H1 (cell line): ENCODE measurements at regions not wholly inside any gene's neighbourhood (a gene's known extent, or its start where the extent isn't known, plus 50 kb on each side); places are given as distances from the start of the nearest gene placed in this dataset.
A peak's percentile ranks its signal among the peaks of the same experiment; 100 is the strongest.

Experiments used
- CTCF ChIA-PET: fragments of 300-600 bp; sonication (Branson Sonifier 250); formaldehyde crosslinking; loops from one replicate; lab custom pipeline; 2021; ENCODE audit not compliant: partially characterized antibody; lab: Charles Lee
- POLR2A ChIA-PET: fragments of 300-600 bp; sonication (Branson Sonifier 250); formaldehyde crosslinking; loops from one replicate; lab custom pipeline; 2021; ENCODE audit warnings: inconsistent platforms; ENCODE audit not compliant: partially characterized antibody; lab: Charles Lee
- DNase-seq, 2 experiments: peaks; one replicate each; pipeline versions ENCODE4 v3.0.0 to v3.0.0-alpha.2; 2010 to 2022; ENCODE audit warnings: low spot score in 2 of 2, low read depth in 1 of 2, mixed read lengths in 1 of 2
- FAIRE-seq: peaks from 2 replicates; lab custom pipeline; 2011; peaks lifted over from hg19 to GRCh38; lab: Jason Lieb, UNC
- H2AFZ ChIP-seq: 2 replicates; pipeline ENCODE4 v1.8.1; 2012; ENCODE audit warnings: low read length, inconsistent platforms
- H2AK5ac ChIP-seq: 2 replicates; pipeline ENCODE4 v1.6.1; 2013; ENCODE audit warnings: low read depth, low read length
- H2BK120ac ChIP-seq: replicated peaks from 2 replicates; pipeline ENCODE3; 2013; ENCODE audit warnings: low read depth, low read length, inconsistent platforms
- H2BK12ac ChIP-seq: 2 replicates; pipeline ENCODE4 v1.6.1; 2013; ENCODE audit warnings: low read depth, low read length
- H2BK15ac ChIP-seq: 2 replicates; pipeline ENCODE4 v1.6.1; 2013; ENCODE audit warnings: low read length
- H2BK20ac ChIP-seq: 2 replicates; pipeline ENCODE4 v1.6.1; 2013; ENCODE audit warnings: low read length
- H2BK5ac ChIP-seq: 2 replicates; pipeline ENCODE4 v1.6.1; 2013; ENCODE audit warnings: low read depth, low read length
- H3K14ac ChIP-seq: 2 replicates; pipeline ENCODE4 v1.6.1; 2013; ENCODE audit warnings: inconsistent platforms; ENCODE audit not compliant: insufficient read length
- H3K18ac ChIP-seq: 2 replicates; pipeline ENCODE4 v1.6.1; 2013; ENCODE audit warnings: low read length; ENCODE audit errors: extremely low read depth
- H3K23ac ChIP-seq: 2 replicates; pipeline ENCODE4 v1.6.1; 2013; ENCODE audit warnings: inconsistent platforms; ENCODE audit not compliant: insufficient read length
- H3K23me2 ChIP-seq: 2 replicates; pipeline ENCODE4 v1.6.1; 2013; ENCODE audit warnings: low read depth, low read length
- H3K27ac ChIP-seq: 2 replicates; pipeline ENCODE4 v1.6.1; 2011; ENCODE audit warnings: low read depth, low read length, inconsistent platforms
- H3K27me3 ChIP-seq, 4 experiments: replicated peaks in 1 of 4; 1 replicate in 1 of 4; 2 replicates in 3 of 4; pipeline versions ENCODE4 v1.6.1 to v1.8.1; 2011 to 2013; ENCODE audit warnings: low read length in 3 of 4, mild to moderate bottlenecking in 3 of 4, inconsistent platforms in 2 of 4, mixed read lengths in 2 of 4, moderate library complexity in 1 of 4; ENCODE audit not compliant: control insufficient read depth in 3 of 4, insufficient read depth in 3 of 4; ENCODE audit errors: extremely low read depth in 1 of 4
- H3K36me3 ChIP-seq, 4 experiments: 2 replicates each; pipeline versions ENCODE4 v1.6.1 to v1.8.1; 2011 to 2013; ENCODE audit warnings: mild to moderate bottlenecking in 4 of 4, low read length in 3 of 4, moderate library complexity in 2 of 4, control low read depth in 1 of 4, inconsistent platforms in 1 of 4; ENCODE audit not compliant: insufficient read depth in 4 of 4, control insufficient read depth in 2 of 4
- H3K4ac ChIP-seq: replicated peaks from 2 replicates; pipeline ENCODE3; 2013; ENCODE audit warnings: low read length, low read depth, mixed read lengths, inconsistent platforms; ENCODE audit not compliant: insufficient read length
- H3K4me1 ChIP-seq, 4 experiments: replicated peaks in 1 of 4; 1 replicate in 1 of 4; 2 replicates in 3 of 4; pipeline versions ENCODE4 v1.6.1 to v1.8.1; 2011 to 2013; ENCODE audit warnings: low read length in 3 of 4, inconsistent platforms in 2 of 4, mixed read lengths in 1 of 4; ENCODE audit not compliant: insufficient read depth in 4 of 4, control insufficient read depth in 3 of 4
- H3K4me2 ChIP-seq, 2 experiments: 2 replicates each; pipeline versions ENCODE4 v1.6.1 to v1.8.1; 2011 to 2013; ENCODE audit warnings: low read depth in 2 of 2, low read length in 2 of 2, control low read depth in 1 of 2, inconsistent platforms in 1 of 2, mild to moderate bottlenecking in 1 of 2; ENCODE audit not compliant: insufficient read depth in 1 of 2
- H3K4me3 ChIP-seq, 4 experiments: fragments of 200-600, 300-600 bp in 1 of 4; sonication (generic), shearing (Covaris generic), sonication (Bioruptor Twin) in 1 of 4; 2 replicates each; pipeline versions ENCODE4 v1.5.1 to v1.8.1; 2011 to 2016; ENCODE audit warnings: low read length in 4 of 4, low read depth in 3 of 4, control low read depth in 2 of 4, inconsistent platforms in 2 of 4, mild to moderate bottlenecking in 2 of 4, mixed read lengths in 1 of 4, moderate library complexity in 1 of 4; ENCODE audit not compliant: insufficient read depth in 2 of 4; ENCODE audit errors: extremely low read depth in 1 of 4
- H3K56ac ChIP-seq: replicated peaks from 2 replicates; pipeline ENCODE3; 2013; ENCODE audit warnings: low read depth, mild to moderate bottlenecking, mixed read lengths, low read length, inconsistent platforms; ENCODE audit not compliant: insufficient read length
- H3K79me1 ChIP-seq: 2 replicates; pipeline ENCODE4 v1.6.1; 2013; ENCODE audit warnings: low read depth, low read length, control low read depth
- H3K79me2 ChIP-seq, 2 experiments: 2 replicates each; pipeline versions ENCODE4 v1.6.1 to v1.8.1; 2012 to 2013; ENCODE audit warnings: low read length in 2 of 2, mild to moderate bottlenecking in 2 of 2, inconsistent platforms in 1 of 2; ENCODE audit not compliant: insufficient read depth in 2 of 2, control insufficient read depth in 1 of 2
- H3K9ac ChIP-seq, 4 experiments: replicated peaks in 1 of 4; 1 replicate in 1 of 4; 2 replicates in 3 of 4; pipeline versions ENCODE4 v1.6.1 to v1.8.1; 2011 to 2013; ENCODE audit warnings: low read depth in 3 of 4, low read length in 3 of 4, control low read depth in 2 of 4, mild to moderate bottlenecking in 2 of 4, moderate library complexity in 2 of 4, inconsistent platforms in 1 of 4; ENCODE audit errors: extremely low read depth in 1 of 4
- H3K9me3 ChIP-seq, 2 experiments: 2 replicates each; pipeline versions ENCODE4 v1.6.1 to v1.8.1; 2012 to 2013; ENCODE audit warnings: mild to moderate bottlenecking in 2 of 2, moderate library complexity in 2 of 2, control low read depth in 1 of 2, inconsistent platforms in 1 of 2, low read depth in 1 of 2, low read length in 1 of 2, mixed read lengths in 1 of 2; ENCODE audit not compliant: insufficient read depth in 2 of 2
- H4K20me1 ChIP-seq, 2 experiments: replicated peaks in 1 of 2; 2 replicates each; pipeline versions ENCODE3 to v1.8.1; 2011 to 2013; ENCODE audit warnings: inconsistent platforms in 2 of 2, low read length in 2 of 2, mild to moderate bottlenecking in 1 of 2; ENCODE audit not compliant: insufficient read depth in 2 of 2, control insufficient read depth in 1 of 2
- H4K5ac ChIP-seq: 2 replicates; pipeline ENCODE4 v1.6.1; 2013; ENCODE audit warnings: low read length, low read depth, mixed read lengths, inconsistent platforms; ENCODE audit not compliant: insufficient read length
- H4K8ac ChIP-seq: 2 replicates; pipeline ENCODE4 v1.8.0; 2013; ENCODE audit warnings: mild to moderate bottlenecking, moderate library complexity, low read length, inconsistent platforms; ENCODE audit not compliant: insufficient read depth; ENCODE audit errors: extremely low read depth
- H4K91ac ChIP-seq: replicated peaks from 2 replicates; pipeline ENCODE3; 2013; ENCODE audit warnings: low read length, mixed read lengths, inconsistent platforms; ENCODE audit not compliant: insufficient read length
- POLR2A ChIP-seq, 2 experiments: IDR thresholded peaks; 1 replicate in 1 of 2; 2 replicates in 1 of 2; pipeline ENCODE4 v1.6.1; 2011; ENCODE audit warnings: low read depth in 2 of 2, low read length in 2 of 2, mild to moderate bottlenecking in 2 of 2; ENCODE audit errors: control extremely low read depth in 1 of 2
- TAF1 ChIP-seq: IDR thresholded peaks from 2 replicates; pipeline ENCODE4 v1.6.1; 2011; ENCODE audit warnings: mild to moderate bottlenecking, low read depth, low read length
- WGBS, 2 experiments: shearing (Covaris generic) in 1 of 2; methylation state at CpG; one replicate each; pipeline versions ENCODE4 v1.1.6 to v1.1.7; 2013 to 2015; ENCODE audit warnings: low lambda C conversion rate in 2 of 2, mixed read lengths in 2 of 2, inconsistent platforms in 1 of 2, low coverage in 1 of 2, missing lambda C conversion rate in 1 of 2; ENCODE audit not compliant: insufficient replicate concordance in 2 of 2, insufficient coverage in 1 of 2, insufficient read length in 1 of 2; ENCODE audit errors: extremely low coverage in 1 of 2, missing lambda C conversion rate in 1 of 2; 5-methylcytosine and 5-hydroxymethylcytosine counted together

- Histone ChIP-seq H3K23me2 (peaks cover 6% of the 10 kb centered on the region; the same call in 1 of the 2 replicates), H4K91ac (no peak overlapping the region), H3K79me1 (no peaks in the 10 kb centered on the region), H2BK120ac (no peak overlapping the region), H3K9me3 (no peaks in the 10 kb centered on the region), H3K18ac (no peak overlapping the region), H4K8ac (no peak overlapping the region), H4K5ac (no peak overlapping the region), H3K4ac (no peak overlapping the region), H3K27me3 (no peaks in the 10 kb centered on the region), H2BK15ac (no peak overlapping the region), H3K4me1 (peaks cover 4 to 16% (median 11%) of the 10 kb centered on the region in 4 experiments), H3K9ac (no peak overlapping the region), H3K23ac (no peak overlapping the region), H3K4me3 (no peak overlapping the region), H2AK5ac (no peak overlapping the region), H3K56ac (no peak overlapping the region), H3K27ac (no peak overlapping the region), H2BK12ac (no peak overlapping the region), H3K14ac (no peak overlapping the region), H2BK20ac (no peak overlapping the region), H3K79me2 (no peaks in the 10 kb centered on the region), H2AFZ (no peak overlapping the region; the same call in 1 of the 2 replicates), H2BK5ac (no peak overlapping the region), H3K4me2 (peak overlapping the region in 1 of 2 experiments; percentile 48; a peak in 1 of 4 replicates), H4K20me1 (no peaks in the 10 kb centered on the region), H3K36me3 (no peaks in the 10 kb centered on the region)
- TF ChIP-seq POLR2A (IDR thresholded peaks at IDR 0.05; ENCODE audit: control extremely low read depth in 1 of 2, low read depth in 2 of 2, low read length in 2 of 2) = no peak
- TF ChIP-seq TAF1 = no peak
- 34% methylated on average over 12 of the region's 12 CpGs; no CpG with 5 or more reads in 1 of the 2 experiments for WGBS, 2 experiments
- ChIA-PET POLR2A (no interaction called here), CTCF (no interaction called here)
- DNase-seq = no peak
- no peak for FAIRE-seq
These were observed 366.6 kb downstream of the PREX1 start for GRCh38 chr20:48461091-48461734.
